ENCODE measurements at regions not wholly inside any gene's neighbourhood (a gene's known extent, or its start where the extent isn't known, plus 50 kb on each side); places are given as distances from the start of the nearest gene placed in this dataset.

DNA sequence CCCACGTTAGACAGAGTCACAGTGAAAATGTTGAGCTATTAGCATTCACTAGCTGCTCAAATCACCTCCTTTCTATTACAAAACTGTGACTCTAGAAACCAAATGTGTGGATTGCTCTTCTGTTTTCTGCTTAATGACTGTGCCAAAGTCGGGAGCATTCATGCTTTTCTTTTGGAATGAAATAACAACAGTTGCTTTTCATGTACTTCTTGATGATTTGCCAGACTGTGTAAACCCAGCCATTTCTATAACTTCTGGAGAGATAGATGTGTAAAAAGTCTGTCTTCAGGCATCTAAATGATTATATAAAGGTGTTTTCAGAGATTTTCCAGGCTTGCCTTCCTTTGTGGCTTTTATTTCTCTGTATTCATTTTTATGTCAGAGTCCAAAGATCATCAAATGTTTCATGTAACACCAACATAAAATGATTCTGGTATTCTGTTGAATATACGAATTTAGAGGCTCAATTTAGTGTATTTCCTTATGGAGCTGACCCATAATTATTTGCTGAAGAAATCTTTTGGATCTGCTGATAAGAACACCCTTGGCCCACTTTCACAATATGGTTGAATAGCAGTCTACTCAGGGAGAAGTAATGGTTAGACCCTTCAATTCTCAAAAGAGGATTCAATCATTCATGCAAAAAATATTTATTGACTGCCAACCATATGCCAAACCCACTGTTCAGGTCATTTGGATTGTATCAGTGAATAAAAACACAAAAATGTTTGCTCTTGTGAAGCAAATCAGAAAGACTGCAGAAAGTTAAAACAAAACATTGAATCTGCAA, 581.2 kb downstream of the CDH18 start:
- Histone ChIP-seq H3K4me3 (replicated peaks; ENCODE audit: insufficient read depth, low read length) (no peak overlapping the region), H3K27ac (replicated peaks) (no peak overlapping the region), H3K27me3 (ENCODE audit: insufficient read depth, poor library complexity, severe bottlenecking) (no peaks in the 10 kb centered on the region)
- DNase-seq (ENCODE audit: low read depth in 1 of 2, low spot score in 1 of 2), result no peak
- TF ChIP-seq SPI1 (IDR thresholded peaks at IDR 0.05; ENCODE audit: borderline replicate concordance, low read depth) (no peak), POLR2AphosphoS5 (IDR thresholded peaks at IDR 0.05; ENCODE audit: low read depth) (no peak), GABPA (IDR thresholded peaks at IDR 0.05; ENCODE audit: low read depth) (no peak)
- TF ChIP-seq, protein P1, sequence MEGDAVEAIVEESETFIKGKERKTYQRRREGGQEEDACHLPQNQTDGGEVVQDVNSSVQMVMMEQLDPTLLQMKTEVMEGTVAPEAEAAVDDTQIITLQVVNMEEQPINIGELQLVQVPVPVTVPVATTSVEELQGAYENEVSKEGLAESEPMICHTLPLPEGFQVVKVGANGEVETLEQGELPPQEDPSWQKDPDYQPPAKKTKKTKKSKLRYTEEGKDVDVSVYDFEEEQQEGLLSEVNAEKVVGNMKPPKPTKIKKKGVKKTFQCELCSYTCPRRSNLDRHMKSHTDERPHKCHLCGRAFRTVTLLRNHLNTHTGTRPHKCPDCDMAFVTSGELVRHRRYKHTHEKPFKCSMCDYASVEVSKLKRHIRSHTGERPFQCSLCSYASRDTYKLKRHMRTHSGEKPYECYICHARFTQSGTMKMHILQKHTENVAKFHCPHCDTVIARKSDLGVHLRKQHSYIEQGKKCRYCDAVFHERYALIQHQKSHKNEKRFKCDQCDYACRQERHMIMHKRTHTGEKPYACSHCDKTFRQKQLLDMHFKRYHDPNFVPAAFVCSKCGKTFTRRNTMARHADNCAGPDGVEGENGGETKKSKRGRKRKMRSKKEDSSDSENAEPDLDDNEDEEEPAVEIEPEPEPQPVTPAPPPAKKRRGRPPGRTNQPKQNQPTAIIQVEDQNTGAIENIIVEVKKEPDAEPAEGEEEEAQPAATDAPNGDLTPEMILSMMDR (IDR thresholded peaks at IDR 0.05; ENCODE audit: insufficient read depth, low read length), result no peak

- DNase-seq (ENCODE audit: low read depth in 1 of 2, low spot score in 1 of 2), result no peak
- H3K27ac ChIP-seq (replicated peaks), result no peak overlapping the region
- H3K27me3 ChIP-seq (ENCODE audit: insufficient read depth, poor library complexity, severe bottlenecking), result no peaks in the 10 kb centered on the region
- TF ChIP-seq SPI1 (IDR thresholded peaks at IDR 0.05; ENCODE audit: borderline replicate concordance, low read depth) (no peak), POLR2AphosphoS5 (IDR thresholded peaks at IDR 0.05; ENCODE audit: low read depth) (no peak), GABPA (IDR thresholded peaks at IDR 0.05; ENCODE audit: low read depth) (no peak)
- TF ChIP-seq, protein P2, sequence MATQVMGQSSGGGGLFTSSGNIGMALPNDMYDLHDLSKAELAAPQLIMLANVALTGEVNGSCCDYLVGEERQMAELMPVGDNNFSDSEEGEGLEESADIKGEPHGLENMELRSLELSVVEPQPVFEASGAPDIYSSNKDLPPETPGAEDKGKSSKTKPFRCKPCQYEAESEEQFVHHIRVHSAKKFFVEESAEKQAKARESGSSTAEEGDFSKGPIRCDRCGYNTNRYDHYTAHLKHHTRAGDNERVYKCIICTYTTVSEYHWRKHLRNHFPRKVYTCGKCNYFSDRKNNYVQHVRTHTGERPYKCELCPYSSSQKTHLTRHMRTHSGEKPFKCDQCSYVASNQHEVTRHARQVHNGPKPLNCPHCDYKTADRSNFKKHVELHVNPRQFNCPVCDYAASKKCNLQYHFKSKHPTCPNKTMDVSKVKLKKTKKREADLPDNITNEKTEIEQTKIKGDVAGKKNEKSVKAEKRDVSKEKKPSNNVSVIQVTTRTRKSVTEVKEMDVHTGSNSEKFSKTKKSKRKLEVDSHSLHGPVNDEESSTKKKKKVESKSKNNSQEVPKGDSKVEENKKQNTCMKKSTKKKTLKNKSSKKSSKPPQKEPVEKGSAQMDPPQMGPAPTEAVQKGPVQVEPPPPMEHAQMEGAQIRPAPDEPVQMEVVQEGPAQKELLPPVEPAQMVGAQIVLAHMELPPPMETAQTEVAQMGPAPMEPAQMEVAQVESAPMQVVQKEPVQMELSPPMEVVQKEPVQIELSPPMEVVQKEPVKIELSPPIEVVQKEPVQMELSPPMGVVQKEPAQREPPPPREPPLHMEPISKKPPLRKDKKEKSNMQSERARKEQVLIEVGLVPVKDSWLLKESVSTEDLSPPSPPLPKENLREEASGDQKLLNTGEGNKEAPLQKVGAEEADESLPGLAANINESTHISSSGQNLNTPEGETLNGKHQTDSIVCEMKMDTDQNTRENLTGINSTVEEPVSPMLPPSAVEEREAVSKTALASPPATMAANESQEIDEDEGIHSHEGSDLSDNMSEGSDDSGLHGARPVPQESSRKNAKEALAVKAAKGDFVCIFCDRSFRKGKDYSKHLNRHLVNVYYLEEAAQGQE (IDR thresholded peaks at IDR 0.05; ENCODE audit: insufficient replicate concordance, low read depth), result no peak
- TF ChIP-seq, protein P1 (IDR thresholded peaks at IDR 0.05; ENCODE audit: insufficient read depth, low read length), result no peak
- H3K4me3 ChIP-seq (replicated peaks; ENCODE audit: insufficient read depth, low read length), result no peak overlapping the region
Measured at GRCh38 chr5:19408149-19408548, 579.9 kb downstream of the CDH18 start.

GRCh38 chr5:19411936-19412335, 576.1 kb downstream of the CDH18 start:
- no peaks in the 10 kb centered on the region for H3K27me3 ChIP-seq (ENCODE audit: insufficient read depth, poor library complexity, severe bottlenecking)
- no peak overlapping the region for H3K27ac ChIP-seq (replicated peaks)
- DNase-seq (ENCODE audit: low read depth in 1 of 2, low spot score in 1 of 2), result no peak
- TF ChIP-seq GABPA (IDR thresholded peaks at IDR 0.05; ENCODE audit: low read depth) (no peak), SPI1 (IDR thresholded peaks at IDR 0.05; ENCODE audit: borderline replicate concordance, low read depth) (no peak), POLR2AphosphoS5 (IDR thresholded peaks at IDR 0.05; ENCODE audit: low read depth) (no peak)
- TF ChIP-seq, protein P1 (IDR thresholded peaks at IDR 0.05; ENCODE audit: insufficient read depth, low read length), result no peak
- TF ChIP-seq, protein P2 (IDR thresholded peaks at IDR 0.05; ENCODE audit: insufficient replicate concordance, low read depth), result no peak
- H3K4me3 ChIP-seq (replicated peaks; ENCODE audit: insufficient read depth, low read length), result no peak overlapping the region

Measured in HL-60 (cell line).